CD4-positive, alpha-beta T cell treated with Interleukin-17A for 1 hour (primary cell): ENCODE measurements at regions not wholly inside any gene's neighbourhood (a gene's known extent, or its start where the extent isn't known, plus 50 kb on each side); places are given as distances from the start of the nearest gene placed in this dataset.
"Not testable (repeated sequence)": the region's sequence is repeated elsewhere in the genome, so short reads cannot be mapped to it uniquely, and the experiment has no call there.

Experiments
- DNase-seq: peaks from one replicate; pipeline ENCODE4 v3.0.0-alpha.2; 2020

GRCh38 chr2:176578292-176578691, 309.1 kb downstream of the MTX2 start:
- DNase-seq = not testable (repeated sequence)

- DNase-seq = no peak
Observed at GRCh38 chr2:176579608-176580007, 310.4 kb downstream of the MTX2 start.

GRCh38 chr2:176581557-176582165, 312.4 kb downstream of the MTX2 start:
- no peak for DNase-seq

GRCh38 chr2:176582176-176582575, 312.9 kb downstream of the MTX2 start:
- no peak for DNase-seq

GRCh38 chr2:176582990-176583481, 313.8 kb downstream of the MTX2 start:
- no peak for DNase-seq

GRCh38 chr2:176583607-176584006, 314.4 kb downstream of the MTX2 start:
- DNase-seq = no peak

- no peak for DNase-seq
Observed at GRCh38 chr2:176584333-176584732, 315.1 kb downstream of the MTX2 start.

GRCh38 chr2:176585291-176585690, 316.0 kb downstream of the MTX2 start:
- DNase-seq = no peak

GRCh38 chr2:176585791-176586190, 316.5 kb downstream of the MTX2 start:
- no peak for DNase-seq

- DNase-seq = no peak
Observed at GRCh38 chr2:176589287-176589686, 320.0 kb downstream of the MTX2 start.

GRCh38 chr2:176589825-176590440, 320.7 kb downstream of the MTX2 start:
- DNase-seq = no peak

- no peak for DNase-seq
Observed at GRCh38 chr2:176592216-176592615, 323.0 kb downstream of the MTX2 start.

GRCh38 chr2:176595986-176596385, 326.7 kb downstream of the MTX2 start:
- DNase-seq = no peak

GRCh38 chr2:176597916-176598315, 328.7 kb downstream of the MTX2 start:
- no peak for DNase-seq

- DNase-seq = no peak
Observed at GRCh38 chr2:176598351-176598750, 329.1 kb downstream of the MTX2 start.

- no peak for DNase-seq
Observed at GRCh38 chr2:176599796-176600485, 330.7 kb downstream of the MTX2 start.

- no peak for DNase-seq
Observed at GRCh38 chr2:176601066-176601465, 331.8 kb downstream of the MTX2 start.

- no peak for DNase-seq
Observed at GRCh38 chr2:176612036-176612435, 342.8 kb downstream of the MTX2 start.

GRCh38 chr2:176612736-176613135, 343.5 kb downstream of the MTX2 start:
- no peak for DNase-seq

GRCh38 chr2:176613323-176613987, 344.2 kb downstream of the MTX2 start:
- DNase-seq = no peak

- DNase-seq = no peak
Observed at GRCh38 chr2:176614049-176614448, 344.8 kb downstream of the MTX2 start.

- no peak for DNase-seq
Observed at GRCh38 chr2:176614930-176615329, 345.7 kb downstream of the MTX2 start.

- DNase-seq = no peak
Observed at GRCh38 chr2:176619504-176619903, 350.3 kb downstream of the MTX2 start.

GRCh38 chr2:176621350-176621749, 352.1 kb downstream of the MTX2 start:
- no peak for DNase-seq
